H1 (cell line): ENCODE measurements at regions not wholly inside any gene's neighbourhood (a gene's known extent, or its start where the extent isn't known, plus 50 kb on each side); places are given as distances from the start of the nearest gene placed in this dataset.
"Not testable (repeated sequence)": the region's sequence is repeated elsewhere in the genome, so short reads cannot be mapped to it uniquely, and the experiment has no call there.

Experiments used
- CTCF ChIA-PET: fragments of 300-600 bp; sonication (Branson Sonifier 250); formaldehyde crosslinking; loops from one replicate; lab custom pipeline; 2021; ENCODE audit not compliant: partially characterized antibody; lab: Charles Lee
- POLR2A ChIA-PET: fragments of 300-600 bp; sonication (Branson Sonifier 250); formaldehyde crosslinking; loops from one replicate; lab custom pipeline; 2021; ENCODE audit warnings: inconsistent platforms; ENCODE audit not compliant: partially characterized antibody; lab: Charles Lee
- DNase-seq, 2 experiments: peaks; one replicate each; pipeline versions ENCODE4 v3.0.0 to v3.0.0-alpha.2; 2010 to 2022; ENCODE audit warnings: low spot score in 2 of 2, low read depth in 1 of 2, mixed read lengths in 1 of 2
- FAIRE-seq: peaks from 2 replicates; lab custom pipeline; 2011; peaks lifted over from hg19 to GRCh38; lab: Jason Lieb, UNC
- H2AFZ ChIP-seq: 2 replicates; pipeline ENCODE4 v1.8.1; 2012; ENCODE audit warnings: low read length, inconsistent platforms
- H2AK5ac ChIP-seq: 2 replicates; pipeline ENCODE4 v1.6.1; 2013; ENCODE audit warnings: low read depth, low read length
- H2BK120ac ChIP-seq: replicated peaks from 2 replicates; pipeline ENCODE3; 2013; ENCODE audit warnings: low read depth, low read length, inconsistent platforms
- H2BK12ac ChIP-seq: 2 replicates; pipeline ENCODE4 v1.6.1; 2013; ENCODE audit warnings: low read depth, low read length
- H2BK15ac ChIP-seq: 2 replicates; pipeline ENCODE4 v1.6.1; 2013; ENCODE audit warnings: low read length
- H2BK20ac ChIP-seq: 2 replicates; pipeline ENCODE4 v1.6.1; 2013; ENCODE audit warnings: low read length
- H2BK5ac ChIP-seq: 2 replicates; pipeline ENCODE4 v1.6.1; 2013; ENCODE audit warnings: low read depth, low read length
- H3K14ac ChIP-seq: 2 replicates; pipeline ENCODE4 v1.6.1; 2013; ENCODE audit warnings: inconsistent platforms; ENCODE audit not compliant: insufficient read length
- H3K18ac ChIP-seq: 2 replicates; pipeline ENCODE4 v1.6.1; 2013; ENCODE audit warnings: low read length; ENCODE audit errors: extremely low read depth
- H3K23ac ChIP-seq: 2 replicates; pipeline ENCODE4 v1.6.1; 2013; ENCODE audit warnings: inconsistent platforms; ENCODE audit not compliant: insufficient read length
- H3K23me2 ChIP-seq: 2 replicates; pipeline ENCODE4 v1.6.1; 2013; ENCODE audit warnings: low read depth, low read length
- H3K27ac ChIP-seq: 2 replicates; pipeline ENCODE4 v1.6.1; 2011; ENCODE audit warnings: low read depth, low read length, inconsistent platforms
- H3K27me3 ChIP-seq, 4 experiments: replicated peaks in 1 of 4; 1 replicate in 1 of 4; 2 replicates in 3 of 4; pipeline versions ENCODE4 v1.6.1 to v1.8.1; 2011 to 2013; ENCODE audit warnings: low read length in 3 of 4, mild to moderate bottlenecking in 3 of 4, inconsistent platforms in 2 of 4, mixed read lengths in 2 of 4, moderate library complexity in 1 of 4; ENCODE audit not compliant: control insufficient read depth in 3 of 4, insufficient read depth in 3 of 4; ENCODE audit errors: extremely low read depth in 1 of 4
- H3K36me3 ChIP-seq, 4 experiments: 2 replicates each; pipeline versions ENCODE4 v1.6.1 to v1.8.1; 2011 to 2013; ENCODE audit warnings: mild to moderate bottlenecking in 4 of 4, low read length in 3 of 4, moderate library complexity in 2 of 4, control low read depth in 1 of 4, inconsistent platforms in 1 of 4; ENCODE audit not compliant: insufficient read depth in 4 of 4, control insufficient read depth in 2 of 4
- H3K4ac ChIP-seq: replicated peaks from 2 replicates; pipeline ENCODE3; 2013; ENCODE audit warnings: low read length, low read depth, mixed read lengths, inconsistent platforms; ENCODE audit not compliant: insufficient read length
- H3K4me1 ChIP-seq, 4 experiments: replicated peaks in 1 of 4; 1 replicate in 1 of 4; 2 replicates in 3 of 4; pipeline versions ENCODE4 v1.6.1 to v1.8.1; 2011 to 2013; ENCODE audit warnings: low read length in 3 of 4, inconsistent platforms in 2 of 4, mixed read lengths in 1 of 4; ENCODE audit not compliant: insufficient read depth in 4 of 4, control insufficient read depth in 3 of 4
- H3K4me2 ChIP-seq, 2 experiments: 2 replicates each; pipeline versions ENCODE4 v1.6.1 to v1.8.1; 2011 to 2013; ENCODE audit warnings: low read depth in 2 of 2, low read length in 2 of 2, control low read depth in 1 of 2, inconsistent platforms in 1 of 2, mild to moderate bottlenecking in 1 of 2; ENCODE audit not compliant: insufficient read depth in 1 of 2
- H3K4me3 ChIP-seq, 4 experiments: fragments of 200-600, 300-600 bp in 1 of 4; sonication (generic), shearing (Covaris generic), sonication (Bioruptor Twin) in 1 of 4; 2 replicates each; pipeline versions ENCODE4 v1.5.1 to v1.8.1; 2011 to 2016; ENCODE audit warnings: low read length in 4 of 4, low read depth in 3 of 4, control low read depth in 2 of 4, inconsistent platforms in 2 of 4, mild to moderate bottlenecking in 2 of 4, mixed read lengths in 1 of 4, moderate library complexity in 1 of 4; ENCODE audit not compliant: insufficient read depth in 2 of 4; ENCODE audit errors: extremely low read depth in 1 of 4
- H3K56ac ChIP-seq: replicated peaks from 2 replicates; pipeline ENCODE3; 2013; ENCODE audit warnings: low read depth, mild to moderate bottlenecking, mixed read lengths, low read length, inconsistent platforms; ENCODE audit not compliant: insufficient read length
- H3K79me1 ChIP-seq: 2 replicates; pipeline ENCODE4 v1.6.1; 2013; ENCODE audit warnings: low read depth, low read length, control low read depth
- H3K79me2 ChIP-seq, 2 experiments: 2 replicates each; pipeline versions ENCODE4 v1.6.1 to v1.8.1; 2012 to 2013; ENCODE audit warnings: low read length in 2 of 2, mild to moderate bottlenecking in 2 of 2, inconsistent platforms in 1 of 2; ENCODE audit not compliant: insufficient read depth in 2 of 2, control insufficient read depth in 1 of 2
- H3K9ac ChIP-seq, 4 experiments: replicated peaks in 1 of 4; 1 replicate in 1 of 4; 2 replicates in 3 of 4; pipeline versions ENCODE4 v1.6.1 to v1.8.1; 2011 to 2013; ENCODE audit warnings: low read depth in 3 of 4, low read length in 3 of 4, control low read depth in 2 of 4, mild to moderate bottlenecking in 2 of 4, moderate library complexity in 2 of 4, inconsistent platforms in 1 of 4; ENCODE audit errors: extremely low read depth in 1 of 4
- H3K9me3 ChIP-seq, 2 experiments: 2 replicates each; pipeline versions ENCODE4 v1.6.1 to v1.8.1; 2012 to 2013; ENCODE audit warnings: mild to moderate bottlenecking in 2 of 2, moderate library complexity in 2 of 2, control low read depth in 1 of 2, inconsistent platforms in 1 of 2, low read depth in 1 of 2, low read length in 1 of 2, mixed read lengths in 1 of 2; ENCODE audit not compliant: insufficient read depth in 2 of 2
- H4K20me1 ChIP-seq, 2 experiments: replicated peaks in 1 of 2; 2 replicates each; pipeline versions ENCODE3 to v1.8.1; 2011 to 2013; ENCODE audit warnings: inconsistent platforms in 2 of 2, low read length in 2 of 2, mild to moderate bottlenecking in 1 of 2; ENCODE audit not compliant: insufficient read depth in 2 of 2, control insufficient read depth in 1 of 2
- H4K5ac ChIP-seq: 2 replicates; pipeline ENCODE4 v1.6.1; 2013; ENCODE audit warnings: low read length, low read depth, mixed read lengths, inconsistent platforms; ENCODE audit not compliant: insufficient read length
- H4K8ac ChIP-seq: 2 replicates; pipeline ENCODE4 v1.8.0; 2013; ENCODE audit warnings: mild to moderate bottlenecking, moderate library complexity, low read length, inconsistent platforms; ENCODE audit not compliant: insufficient read depth; ENCODE audit errors: extremely low read depth
- H4K91ac ChIP-seq: replicated peaks from 2 replicates; pipeline ENCODE3; 2013; ENCODE audit warnings: low read length, mixed read lengths, inconsistent platforms; ENCODE audit not compliant: insufficient read length
- WGBS, 2 experiments: shearing (Covaris generic) in 1 of 2; methylation state at CpG; one replicate each; pipeline versions ENCODE4 v1.1.6 to v1.1.7; 2013 to 2015; ENCODE audit warnings: low lambda C conversion rate in 2 of 2, mixed read lengths in 2 of 2, inconsistent platforms in 1 of 2, low coverage in 1 of 2, missing lambda C conversion rate in 1 of 2; ENCODE audit not compliant: insufficient replicate concordance in 2 of 2, insufficient coverage in 1 of 2, insufficient read length in 1 of 2; ENCODE audit errors: extremely low coverage in 1 of 2, missing lambda C conversion rate in 1 of 2; 5-methylcytosine and 5-hydroxymethylcytosine counted together

DNA sequence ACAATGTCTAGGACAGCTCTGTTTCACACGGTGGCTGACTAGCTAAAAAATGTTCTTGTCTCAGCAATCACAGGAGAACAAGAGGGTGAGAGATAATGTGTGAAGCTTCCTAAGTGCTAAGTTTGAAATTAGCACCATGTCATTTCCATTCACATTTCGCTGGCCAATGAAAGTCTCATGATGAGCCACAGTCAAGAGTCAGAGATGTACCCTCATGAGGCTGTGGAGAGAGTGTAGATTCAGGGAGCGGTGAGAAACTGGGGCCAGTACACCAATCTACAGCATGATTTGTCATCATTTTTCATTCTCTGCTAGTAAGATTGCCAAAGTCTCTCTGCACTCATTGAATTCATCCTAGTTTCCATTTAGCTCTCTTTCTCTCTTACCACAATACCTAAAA, 97.9 kb downstream of the FAM72B start:
- H3K4me3 ChIP-seq, H4K8ac ChIP-seq, H3K56ac ChIP-seq, H2AFZ ChIP-seq, H3K27ac ChIP-seq, FAIRE-seq, H2BK20ac ChIP-seq, H4K5ac ChIP-seq, H3K36me3 ChIP-seq, H4K20me1 ChIP-seq, H2BK12ac ChIP-seq, H3K23ac ChIP-seq, H3K79me2 ChIP-seq, H2BK120ac ChIP-seq, H4K91ac ChIP-seq, H3K14ac ChIP-seq, H3K4me1 ChIP-seq, H2BK15ac ChIP-seq, H3K23me2 ChIP-seq, H3K27me3 ChIP-seq, H3K4ac ChIP-seq, H3K9ac ChIP-seq, H2AK5ac ChIP-seq, DNase-seq, POLR2A ChIA-PET, H3K9me3 ChIP-seq, H3K4me2 ChIP-seq, H2BK5ac ChIP-seq, H3K18ac ChIP-seq, CTCF ChIA-PET, H3K79me1 ChIP-seq: not testable (repeated sequence)
- 94% methylated on average over 3 of the region's 3 CpGs; no CpG with 5 or more reads in 1 of the 2 experiments for WGBS, 2 experiments

DNA sequence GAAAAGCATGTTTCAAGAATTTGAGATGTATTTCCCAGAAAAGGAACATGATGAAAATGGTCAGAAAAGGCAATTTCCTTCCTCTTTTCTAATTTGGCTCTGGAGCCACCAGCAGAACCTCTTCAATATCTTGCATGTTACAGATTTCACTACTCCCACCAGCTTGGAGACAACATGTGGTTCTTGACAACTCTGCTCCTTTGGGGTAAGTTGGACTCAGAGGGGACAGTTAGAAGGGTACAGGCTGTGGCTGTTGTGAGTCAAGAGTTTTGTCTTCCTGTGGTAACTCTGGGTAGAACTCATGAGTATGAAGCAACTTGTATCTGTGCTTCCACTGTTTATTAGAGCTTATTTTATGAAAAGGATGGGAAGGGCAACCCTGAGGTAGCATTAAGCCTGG, 96.9 kb downstream of the FAM72B start:
- H3K36me3 ChIP-seq, H4K20me1 ChIP-seq, H2BK120ac ChIP-seq, H3K4ac ChIP-seq, H2BK5ac ChIP-seq, H4K8ac ChIP-seq, H3K79me2 ChIP-seq, H3K9ac ChIP-seq, H3K4me3 ChIP-seq, CTCF ChIA-PET, H3K27ac ChIP-seq, H3K4me2 ChIP-seq, POLR2A ChIA-PET, H2BK20ac ChIP-seq, H2BK12ac ChIP-seq, H2AFZ ChIP-seq, H3K27me3 ChIP-seq, H4K91ac ChIP-seq, H3K9me3 ChIP-seq, H3K23me2 ChIP-seq, H3K79me1 ChIP-seq, FAIRE-seq, H3K14ac ChIP-seq, H2BK15ac ChIP-seq, H3K18ac ChIP-seq, H4K5ac ChIP-seq, H3K56ac ChIP-seq, DNase-seq, H3K4me1 ChIP-seq, H2AK5ac ChIP-seq, H3K23ac ChIP-seq: not testable (repeated sequence)
